Hindlimb muscle (tissue), 1 donor: ENCODE measurements at regions not wholly inside any gene's neighbourhood (a gene's known extent, or its start where the extent isn't known, plus 50 kb on each side); places are given as distances from the start of the nearest gene placed in this dataset.
"Not testable (repeated sequence)": the region's sequence is repeated elsewhere in the genome, so short reads cannot be mapped to it uniquely, and the experiment has no call there.

ENCODE experiments used
- DNase-seq: peaks from one replicate; pipeline ENCODE4 v3.0.0-alpha.2; 2013

DNA sequence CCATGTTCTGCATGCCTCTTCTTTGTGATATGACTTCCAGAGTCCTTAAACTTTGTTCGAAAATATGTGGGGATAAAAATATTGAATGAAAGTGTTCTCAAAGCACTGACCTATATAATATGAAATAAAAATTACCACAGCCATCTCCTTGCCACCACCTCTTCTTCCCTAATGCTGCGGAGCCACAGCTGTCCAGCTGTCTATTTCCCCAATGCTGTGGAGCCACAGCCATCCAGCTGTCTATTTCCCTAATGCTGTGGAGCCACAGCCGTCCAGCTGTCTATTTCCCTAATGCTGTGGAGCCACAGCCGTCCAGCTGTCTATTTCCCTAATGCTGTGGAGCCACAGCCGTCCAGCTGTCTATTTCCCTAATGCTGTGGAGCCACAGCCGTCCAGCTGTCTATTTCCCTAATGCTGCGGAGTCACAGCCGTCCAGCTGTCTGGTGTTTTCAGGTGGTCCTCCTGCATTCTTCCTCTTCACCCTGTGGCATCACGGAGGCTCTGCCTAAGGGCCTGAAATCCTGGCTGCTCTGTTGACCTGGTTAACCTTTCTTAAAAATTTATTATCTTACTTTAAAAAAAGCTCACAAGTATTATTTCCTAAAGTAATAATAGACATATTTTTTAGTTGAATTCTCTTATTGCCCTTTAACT, 266.1 kb upstream of the MEX3C start:
- no peak for DNase-seq

DNA sequence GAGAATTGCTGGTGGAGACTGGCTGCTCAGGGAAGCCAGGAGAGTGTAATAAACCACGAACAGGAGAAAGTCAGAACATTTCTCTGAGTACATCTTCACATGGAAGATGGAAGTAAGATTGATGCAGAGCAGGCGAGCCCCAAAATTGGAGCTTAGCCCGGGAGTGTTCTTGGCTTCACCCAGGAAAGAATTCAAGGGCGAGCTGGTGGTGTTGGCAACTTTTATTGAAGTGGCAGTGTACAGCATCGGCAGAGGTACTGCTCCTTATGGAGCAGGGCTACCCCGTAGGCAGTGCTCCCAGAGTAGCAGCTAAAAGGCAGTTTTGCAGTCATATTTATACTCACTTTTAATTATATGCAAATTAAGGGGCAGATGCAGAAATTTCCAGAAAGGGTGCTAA, 281.4 kb upstream of the MEX3C start:
- no peak for DNase-seq

DNA sequence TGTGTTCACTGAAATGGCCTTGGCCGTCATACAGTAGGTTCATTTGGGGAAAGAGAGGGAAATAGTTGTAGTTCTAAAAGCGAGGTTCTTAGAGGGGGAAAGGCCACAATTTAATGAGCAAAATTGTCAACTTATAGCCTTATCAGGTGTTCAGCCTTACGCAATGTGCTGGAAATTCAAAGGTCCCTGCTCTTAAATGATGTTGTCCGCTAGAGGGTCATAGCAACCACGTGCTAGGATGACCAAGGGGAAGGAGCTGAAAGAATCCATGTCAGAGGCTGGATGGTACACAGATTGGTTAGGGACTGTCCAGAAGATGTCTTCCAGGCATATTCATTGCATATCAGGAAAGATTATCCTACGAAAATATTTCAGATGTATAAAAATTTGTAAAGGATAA, 282.3 kb upstream of the MEX3C start:
- no peak for DNase-seq

DNA sequence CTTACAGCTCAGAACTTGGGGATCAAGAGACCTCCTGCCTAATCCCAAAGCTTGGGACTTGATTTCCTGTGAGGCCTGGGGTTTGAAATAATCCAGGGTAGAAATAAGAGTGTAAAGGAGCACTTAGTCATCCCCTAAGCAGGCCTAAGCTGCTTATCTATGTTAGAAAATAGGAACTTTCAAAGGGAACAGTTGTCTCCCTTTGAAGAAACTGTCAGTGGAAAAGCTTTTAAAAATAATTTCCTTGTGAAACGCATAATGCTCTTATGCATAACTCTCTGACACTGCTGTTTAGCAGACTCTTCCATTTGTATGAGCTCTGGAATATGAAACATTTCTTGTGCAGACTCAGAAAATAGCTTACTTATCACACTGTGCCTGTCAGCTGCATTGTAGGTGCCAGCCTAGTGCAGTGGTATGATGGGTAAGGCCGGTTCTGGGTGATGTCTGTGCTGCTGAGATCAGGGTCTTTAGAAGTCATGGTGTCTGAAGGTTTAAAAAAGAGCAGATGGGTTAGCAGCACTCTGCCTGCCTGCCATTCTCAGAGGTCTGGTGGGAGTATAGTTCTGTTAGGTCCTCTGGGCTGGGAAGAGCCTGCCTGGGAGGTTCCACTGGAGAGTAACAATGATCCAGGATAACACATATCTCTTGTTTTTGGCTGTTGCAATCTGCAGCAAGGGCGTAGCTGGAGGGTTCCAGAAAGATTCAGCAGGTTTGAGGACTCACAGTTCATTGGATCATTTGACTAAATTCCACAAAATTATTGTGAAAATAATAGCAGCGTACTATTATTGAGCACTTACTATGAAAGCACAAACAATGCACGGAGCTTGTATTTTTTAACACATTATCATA, 283.2 kb upstream of the MEX3C start:
- no peak for DNase-seq

DNA sequence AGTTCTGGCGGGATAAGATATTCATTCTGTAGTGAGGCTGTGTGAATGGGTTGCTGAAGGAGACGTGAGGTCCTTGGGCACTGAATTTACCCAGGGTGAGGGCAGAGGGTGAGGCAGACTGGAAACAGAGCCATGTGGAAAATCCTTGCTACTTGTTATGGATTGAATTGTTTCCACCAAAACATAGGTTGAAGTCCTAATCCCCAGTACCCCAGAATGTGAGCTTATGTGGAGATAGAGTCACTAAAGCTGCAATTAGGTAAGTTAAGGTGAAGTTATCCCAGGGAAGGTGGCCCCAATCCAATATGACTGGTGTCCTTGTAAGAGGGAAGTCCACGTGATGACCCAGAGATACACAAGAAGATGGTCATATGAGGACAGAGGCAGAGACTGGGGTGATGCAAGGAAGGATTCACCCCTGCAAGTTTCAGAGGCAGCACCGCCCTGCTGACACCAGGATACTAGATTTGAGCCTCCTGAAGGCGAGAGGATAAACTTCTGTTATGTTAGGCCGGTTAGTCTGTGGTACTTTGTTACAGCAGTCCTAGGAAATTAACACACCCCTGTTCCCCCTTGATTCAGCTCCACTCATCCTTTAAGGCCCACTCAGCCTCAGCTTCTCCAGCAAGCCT, 289.4 kb upstream of the MEX3C start:
- no peak for DNase-seq

DNA sequence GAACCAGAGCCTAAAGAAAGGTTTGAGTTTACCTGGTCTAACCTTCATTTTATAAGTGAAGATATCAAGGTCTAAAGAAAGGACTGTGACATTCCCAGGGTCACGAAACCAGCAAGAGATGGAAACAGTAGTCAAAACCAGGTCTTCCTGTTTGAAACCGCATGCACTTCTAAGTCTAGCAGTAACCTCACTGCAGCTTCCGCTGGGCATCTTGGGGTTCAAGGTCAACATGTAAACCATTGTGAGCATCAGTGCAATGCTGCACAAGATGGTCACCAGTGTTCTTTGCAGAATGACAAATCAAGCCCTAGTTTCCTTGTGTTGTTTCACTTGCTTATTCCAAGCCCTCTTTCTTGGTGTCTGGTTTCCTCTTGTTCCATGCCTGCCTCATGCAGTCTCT, 292.9 kb upstream of the MEX3C start:
- no peak for DNase-seq

DNA sequence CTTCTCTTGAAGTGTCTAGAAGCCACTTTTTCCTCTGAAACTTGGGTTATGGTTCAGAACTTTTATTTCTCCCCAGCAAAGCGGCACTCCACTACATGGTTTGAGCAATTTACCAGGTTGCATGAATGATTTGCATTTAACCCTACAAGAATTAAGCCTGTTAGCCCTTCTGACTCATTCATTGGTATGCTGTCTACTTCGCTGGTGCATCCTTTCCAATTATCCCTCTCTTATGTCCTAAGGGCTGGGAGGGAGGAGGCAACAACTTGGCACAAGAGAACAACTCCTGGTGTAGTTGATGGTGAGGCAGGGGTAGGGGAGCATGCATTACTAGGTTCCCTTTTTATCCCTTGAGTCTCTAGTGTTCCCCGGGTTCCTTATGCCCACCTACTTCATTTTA, 293.4 kb upstream of the MEX3C start:
- DNase-seq: no peak

DNA sequence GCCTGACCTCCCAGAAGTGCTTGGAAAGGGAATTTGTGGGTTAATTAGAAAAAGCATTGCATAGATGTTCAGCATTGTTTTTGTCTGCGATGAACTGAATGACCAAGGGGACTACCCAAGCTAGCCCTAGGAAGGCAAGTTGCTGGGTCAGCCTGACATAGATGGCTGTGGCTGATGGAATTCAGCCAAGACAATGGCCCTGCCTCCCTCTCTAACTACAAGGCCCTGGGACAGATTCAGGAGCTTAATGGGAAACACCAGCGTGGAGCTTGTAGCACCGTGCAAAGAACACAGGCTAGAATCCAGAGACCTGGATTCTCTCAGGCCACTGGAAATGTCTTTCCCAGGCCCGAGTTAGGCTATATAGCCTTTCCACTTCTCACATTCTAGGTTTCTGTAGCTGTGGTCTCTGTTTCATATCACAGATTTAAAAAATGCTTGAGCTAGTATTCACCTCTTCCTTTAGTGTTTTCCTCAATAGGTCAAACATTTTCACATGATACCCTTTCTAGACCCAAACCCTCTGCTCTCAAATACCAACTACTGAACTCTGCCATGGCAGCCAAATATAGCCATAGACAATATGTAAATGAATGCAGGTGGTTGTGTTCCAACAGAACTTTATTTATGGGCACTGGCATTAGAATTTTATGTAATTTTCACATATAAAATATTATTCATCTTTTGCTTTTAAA, 294.3 kb upstream of the MEX3C start:
- DNase-seq: no peak

DNA sequence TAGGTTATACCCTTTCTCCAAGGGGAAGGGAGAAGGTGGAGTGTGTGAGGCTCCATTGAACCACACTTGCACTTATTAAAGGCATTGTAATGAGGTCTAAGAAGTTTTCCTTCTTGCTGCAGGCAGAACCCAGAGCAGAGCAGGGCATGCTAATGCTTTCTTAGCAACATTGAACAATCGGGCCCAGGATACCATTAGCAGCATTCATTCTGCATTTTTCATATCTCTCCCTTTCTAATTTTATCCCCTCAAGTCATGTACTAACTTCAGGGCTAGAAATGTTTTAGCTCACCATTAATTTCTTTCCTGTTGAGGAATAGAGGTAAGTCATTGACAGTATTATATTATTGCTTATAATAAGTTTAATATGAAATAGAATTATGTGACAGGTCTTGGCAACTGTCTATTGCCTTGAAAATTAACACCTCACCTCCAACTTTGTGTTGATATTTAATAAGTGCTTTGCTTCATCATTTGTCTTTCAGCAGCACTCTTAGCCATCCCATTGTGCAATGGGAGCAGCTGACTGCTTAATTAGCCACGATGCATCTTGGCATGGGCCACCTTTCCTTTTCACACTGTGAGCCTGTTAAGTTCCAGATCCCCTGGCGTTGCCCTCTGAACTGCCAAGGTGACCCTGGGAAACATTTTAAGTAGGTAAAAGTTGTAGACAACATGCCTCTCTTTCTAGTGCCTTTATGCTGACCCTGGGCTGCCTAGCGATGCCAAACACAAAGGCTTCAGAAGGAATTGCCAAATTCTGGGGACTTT, 300.8 kb upstream of the MEX3C start:
- no peak for DNase-seq

DNA sequence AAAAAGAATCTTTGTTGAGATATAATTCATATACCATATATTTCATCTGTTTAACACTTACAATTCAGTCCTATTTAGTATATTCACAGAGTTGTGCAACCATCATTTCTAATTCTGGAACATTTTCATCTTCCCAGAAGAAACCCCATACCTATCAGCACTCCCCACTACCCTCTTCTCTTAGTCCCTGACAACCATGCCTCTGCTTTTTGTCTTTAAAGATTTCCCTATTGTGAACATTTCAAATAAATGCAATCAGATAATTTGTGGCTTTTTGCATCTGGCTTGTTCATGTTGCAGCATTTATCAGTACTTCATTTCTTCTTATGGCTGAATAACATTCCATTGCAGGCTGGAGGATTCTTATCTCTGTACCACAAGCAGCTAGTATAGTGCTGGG, 305.9 kb upstream of the MEX3C start:
- DNase-seq: no peak

DNA sequence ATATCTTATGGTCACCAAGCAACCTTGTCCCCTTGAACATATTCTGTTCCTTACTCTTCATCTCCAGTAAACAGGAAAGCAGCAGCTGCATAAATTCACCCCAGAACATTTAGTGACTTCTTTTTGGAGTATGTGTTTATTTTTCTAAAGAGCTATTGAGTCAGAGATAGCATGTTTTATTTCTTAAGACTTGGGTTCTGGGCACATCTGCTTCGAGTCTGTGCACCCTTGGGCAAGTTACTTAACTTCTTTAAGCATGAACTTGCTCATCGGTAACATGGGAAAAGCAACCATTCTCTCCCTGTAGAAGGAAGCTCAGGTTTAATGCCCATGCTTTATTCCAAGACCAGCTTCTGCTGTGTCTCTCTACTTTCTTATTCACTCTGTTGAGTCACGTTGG, 309.3 kb upstream of the MEX3C start:
- no peak for DNase-seq

DNA sequence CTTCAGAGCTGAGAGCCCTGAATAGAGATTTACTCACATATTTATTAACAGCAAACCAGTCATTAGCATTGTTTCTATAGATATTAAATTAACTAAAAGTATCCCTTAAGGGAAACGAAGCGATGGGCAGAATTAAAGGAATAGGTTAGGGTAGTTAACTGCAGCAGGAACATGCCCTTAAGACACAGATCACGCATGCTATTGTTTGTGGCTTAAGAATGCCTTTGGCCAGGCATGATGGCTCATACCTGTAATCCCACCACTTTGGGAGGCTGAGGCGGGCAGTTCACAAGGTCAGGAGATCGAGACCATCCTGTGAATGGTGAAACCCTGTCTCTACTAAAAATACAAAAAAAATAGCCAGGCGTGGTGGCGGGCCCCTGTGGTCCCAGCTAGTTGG, 310.9 kb upstream of the MEX3C start:
- not testable (repeated sequence) for DNase-seq

DNA sequence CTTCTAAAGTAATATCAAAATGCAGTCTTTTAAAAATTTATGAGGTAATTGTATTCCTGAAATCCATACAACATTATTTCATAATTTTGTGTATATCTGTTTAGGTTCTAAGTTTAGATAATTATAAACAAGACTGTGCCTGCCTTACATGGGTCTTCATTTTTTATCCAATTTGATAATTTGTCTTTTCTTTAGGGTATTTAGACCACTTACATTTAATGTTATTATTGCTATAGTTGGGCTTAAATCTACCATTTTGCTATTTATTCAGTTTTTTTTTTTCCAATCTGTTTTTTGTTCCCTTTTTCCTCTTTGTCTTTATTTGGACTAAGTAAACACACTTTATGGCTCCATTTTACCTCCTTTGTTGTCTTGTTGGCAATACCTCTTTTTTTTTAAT, 312.5 kb upstream of the MEX3C start:
- no peak for DNase-seq

DNA sequence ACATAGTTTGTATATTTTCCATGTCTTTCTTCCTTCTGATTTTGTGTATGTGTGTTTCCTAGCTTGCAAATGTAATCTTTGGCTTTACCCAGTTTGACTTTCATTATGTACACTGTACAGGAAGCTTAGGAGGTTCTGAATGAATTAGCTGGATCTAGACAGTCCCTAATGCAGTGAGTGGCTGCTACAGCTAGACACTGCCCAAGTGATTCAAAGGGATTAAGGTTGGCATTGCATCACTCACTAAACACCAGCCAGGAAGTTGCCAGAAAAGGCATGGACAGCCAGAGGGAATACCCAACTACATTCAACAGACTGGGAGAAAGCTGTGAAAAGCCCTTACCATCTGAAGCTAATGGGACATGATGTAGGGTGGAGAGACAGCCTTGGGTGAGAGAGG, 316.0 kb upstream of the MEX3C start:
- DNase-seq: no peak

DNA sequence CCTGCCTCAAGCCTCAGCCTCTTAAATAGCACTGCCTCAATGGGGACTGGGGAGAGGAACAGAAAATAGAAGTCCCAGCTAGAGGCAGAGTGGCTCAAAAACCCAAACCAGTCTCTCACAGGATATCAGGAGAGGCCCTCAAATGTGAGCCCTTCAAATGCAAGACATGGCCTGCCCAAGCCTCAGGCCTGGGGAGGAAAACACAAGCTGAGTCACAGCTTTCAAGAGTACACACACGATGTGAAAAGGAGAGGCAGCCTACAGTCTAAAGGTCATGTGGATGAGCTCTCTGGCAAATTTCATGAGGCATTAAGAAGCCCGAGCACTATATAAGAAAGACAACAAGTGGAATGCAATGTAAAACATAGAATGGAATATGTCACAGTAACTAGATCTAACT, 316.6 kb upstream of the MEX3C start:
- DNase-seq: no peak

DNA sequence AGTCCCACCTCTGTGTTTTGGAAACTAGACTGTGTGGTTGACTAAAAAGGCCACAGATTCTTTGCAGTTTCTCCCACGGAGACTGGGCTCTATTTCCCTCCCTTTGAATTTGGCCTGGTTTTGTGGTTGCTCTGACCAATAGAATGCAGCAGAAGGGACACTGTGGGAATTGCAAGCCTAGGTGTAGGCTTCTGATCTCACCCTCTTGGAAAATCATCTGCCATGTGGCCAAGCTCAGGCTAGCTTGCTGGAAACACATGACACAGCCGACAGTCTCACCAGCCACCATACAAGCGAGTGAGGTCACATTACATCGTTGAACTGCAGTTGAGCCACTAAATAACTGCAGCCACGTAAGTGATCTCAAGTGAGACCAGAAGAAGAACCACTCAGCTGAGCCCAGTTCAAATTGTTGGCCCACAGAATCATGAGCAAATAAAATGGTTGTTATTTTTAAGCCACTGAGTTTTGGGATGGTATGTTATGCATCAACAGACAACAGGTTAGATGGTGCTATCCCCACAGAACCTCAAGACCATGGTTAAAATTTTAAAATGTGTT, 319.1 kb upstream of the MEX3C start:
- DNase-seq: no peak

DNA sequence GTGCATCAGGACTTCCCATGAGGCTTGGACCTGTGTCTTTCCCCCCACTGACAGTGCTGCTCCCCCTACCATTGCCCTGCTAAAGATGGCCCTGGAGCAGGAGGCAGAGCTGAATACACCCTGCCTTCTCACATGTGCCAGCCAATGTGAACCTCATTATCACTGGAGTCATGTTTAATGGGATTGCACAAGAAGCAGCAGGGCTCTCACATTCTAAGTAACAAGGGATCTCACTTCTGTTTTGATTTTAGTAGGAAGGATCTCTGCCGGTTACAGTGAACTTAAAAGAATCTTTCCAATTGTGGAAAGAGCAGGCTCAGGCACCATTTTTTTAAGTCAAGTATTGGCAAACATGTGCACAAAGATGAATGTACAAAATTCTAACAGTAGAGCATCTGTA, 322.1 kb upstream of the MEX3C start:
- no peak for DNase-seq

DNA sequence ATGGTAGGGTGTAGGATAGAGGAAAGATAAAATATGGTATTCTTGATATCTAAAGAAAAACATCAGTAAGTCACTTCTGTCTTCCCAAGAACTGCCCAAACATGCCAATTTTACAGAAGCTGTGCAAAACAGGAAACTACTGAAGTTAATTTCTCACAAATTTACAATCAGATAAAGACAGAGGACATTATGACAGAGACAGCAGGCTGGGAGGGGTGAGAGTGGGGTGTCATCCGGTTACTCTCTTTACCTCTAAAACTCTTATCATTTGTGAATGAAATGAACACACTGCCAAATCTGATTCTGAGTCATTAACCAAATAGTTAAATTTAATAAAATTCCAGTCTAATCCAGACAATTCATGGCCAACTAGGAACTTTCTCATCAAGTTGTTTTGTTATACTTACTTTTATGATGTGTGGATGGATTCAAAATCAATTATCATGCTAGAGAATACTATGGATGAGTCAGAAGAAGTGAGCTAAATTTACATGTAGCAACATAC, 323.2 kb upstream of the MEX3C start:
- DNase-seq: no peak

DNA sequence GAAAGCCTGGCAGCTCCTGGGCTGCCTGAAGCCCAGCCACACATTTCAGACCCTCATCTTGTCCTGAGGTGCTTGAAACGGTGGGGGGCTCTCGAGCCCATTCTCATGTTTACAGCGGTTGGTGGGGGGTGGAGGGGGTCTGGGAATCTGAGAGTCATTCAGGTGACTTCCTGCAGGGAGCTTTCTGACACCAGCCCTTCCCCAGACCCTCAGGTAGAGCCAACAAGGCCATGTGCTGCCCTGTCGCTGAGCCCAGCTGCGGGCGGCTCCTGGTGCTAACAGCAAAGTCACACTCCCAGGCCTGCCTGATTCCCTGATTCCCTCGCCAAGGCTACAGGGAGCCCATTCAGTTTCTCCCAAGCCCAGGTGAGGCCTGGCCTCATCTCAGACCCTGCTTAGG, 324.9 kb upstream of the MEX3C start:
- no peak for DNase-seq

DNA sequence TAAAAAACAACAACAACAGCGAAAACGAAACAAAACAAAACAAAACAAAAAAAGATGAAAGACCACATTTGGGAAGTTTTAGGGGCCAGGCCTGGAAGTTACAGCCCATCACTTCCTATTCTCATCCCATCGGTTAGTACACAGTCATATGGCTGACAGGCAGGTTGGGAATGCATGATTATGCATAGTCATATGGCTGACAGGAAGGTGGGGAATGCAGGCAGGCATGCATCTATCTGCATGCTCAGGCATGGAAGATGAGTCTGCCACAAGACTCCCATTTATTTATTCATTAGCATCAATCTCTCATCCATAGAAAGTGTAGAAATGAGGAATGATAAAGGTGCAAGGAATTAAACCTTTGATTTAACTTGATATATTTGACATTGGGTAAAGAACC, 325.3 kb upstream of the MEX3C start:
- no peak for DNase-seq

DNA sequence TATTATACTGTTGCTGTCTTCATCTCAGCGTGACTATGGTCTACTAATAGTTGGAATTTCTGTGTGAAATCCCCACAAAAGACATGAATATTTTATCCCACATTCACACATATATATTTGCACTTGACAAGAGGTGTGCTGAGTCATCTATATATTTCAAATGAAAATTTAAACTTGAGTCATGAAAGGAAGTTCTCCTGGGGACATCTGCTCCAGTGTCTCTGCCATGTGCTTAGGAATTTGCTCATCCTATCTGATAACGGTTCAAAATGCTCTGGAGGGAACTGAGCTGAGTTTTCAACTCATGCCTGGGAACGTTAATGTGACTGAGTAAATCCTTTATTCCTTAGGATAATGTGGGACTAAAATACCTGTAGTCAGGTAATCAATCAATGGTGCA, 326.2 kb upstream of the MEX3C start:
- no peak for DNase-seq
